GM23248 (cell line): ENCODE measurements at regions not wholly inside any gene's neighbourhood (a gene's known extent, or its start where the extent isn't known, plus 50 kb on each side); places are given as distances from the start of the nearest gene placed in this dataset.

ENCODE experiments used
- DNase-seq: peaks from one replicate; pipeline ENCODE4 v3.0.0-alpha.2; 2015
- H2AFZ ChIP-seq: fragments of 200-600 bp; sonication (generic); 2 replicates; pipeline ENCODE4 v1.6.1; 2016; ENCODE audit warnings: antibody characterized with exemption
- H3F3A ChIP-seq: fragments of 200-600 bp; sonication (generic); 2 replicates; pipeline ENCODE4 v1.6.1; 2016; ENCODE audit warnings: mild to moderate bottlenecking, antibody characterized with exemption, mixed run types; ENCODE audit not compliant: insufficient read depth
- H3K27ac ChIP-seq: fragments of 200-600 bp; sonication (generic); 2 replicates; pipeline ENCODE4 v1.5.1; 2016; ENCODE audit warnings: mild to moderate bottlenecking
- H3K27me3 ChIP-seq: fragments of 200-600 bp; sonication (generic); replicated peaks from 2 replicates; pipeline ENCODE4 v1.6.1; 2016; ENCODE audit warnings: mild to moderate bottlenecking; ENCODE audit not compliant: insufficient read depth
- H3K36me3 ChIP-seq: fragments of 200-600 bp; sonication (generic); 2 replicates; pipeline ENCODE4 v1.6.1; 2016; ENCODE audit warnings: low read depth, mild to moderate bottlenecking
- H3K4me1 ChIP-seq: fragments of 200-600 bp; sonication (generic); 2 replicates; pipeline ENCODE4 v1.6.1; 2016; ENCODE audit warnings: mild to moderate bottlenecking; ENCODE audit not compliant: insufficient read depth
- H3K4me2 ChIP-seq: fragments of 200-600 bp; sonication (generic); one replicate; pipeline ENCODE4 v1.6.1; 2016; ENCODE audit warnings: mild to moderate bottlenecking; ENCODE audit not compliant: unreplicated experiment
- H3K4me3 ChIP-seq: fragments of 200-600 bp; sonication (generic); 2 replicates; pipeline ENCODE4 v1.5.1; 2016; ENCODE audit warnings: mild to moderate bottlenecking
- H3K79me2 ChIP-seq: fragments of 200-600 bp; sonication (generic); 2 replicates; pipeline ENCODE4 v1.6.1; 2016; ENCODE audit warnings: mild to moderate bottlenecking; ENCODE audit not compliant: insufficient read depth
- H3K9ac ChIP-seq: fragments of 200-600 bp; sonication (generic); 2 replicates; pipeline ENCODE4 v1.6.1; 2016; ENCODE audit warnings: mild to moderate bottlenecking
- H3K9me2 ChIP-seq: fragments of 200-600 bp; sonication (generic); 2 replicates; pipeline ENCODE4 v1.6.1; 2016; ENCODE audit warnings: mixed run types, mild to moderate bottlenecking, moderate library complexity; ENCODE audit not compliant: insufficient read depth
- H3K9me3 ChIP-seq: fragments of 200-600 bp; sonication (generic); one replicate; pipeline ENCODE4 v1.6.1; 2017; ENCODE audit warnings: low read depth
- H4K20me1 ChIP-seq: fragments of 200-600 bp; sonication (generic); 2 replicates; pipeline ENCODE4 v1.6.0; 2016; ENCODE audit not compliant: insufficient read depth
- EZH2 ChIP-seq: fragments of 200-600 bp; sonication (generic); IDR thresholded peaks from 2 replicates; pipeline ENCODE4 v1.6.1; 2018; ENCODE audit warnings: antibody characterized with exemption, mild to moderate bottlenecking; ENCODE audit not compliant: insufficient read depth, poor library complexity, severe bottlenecking
- EZH2phosphoT487 ChIP-seq: fragments of 200-600 bp; sonication (generic); IDR thresholded peaks from 2 replicates; pipeline ENCODE4 v1.6.1; 2018; ENCODE audit warnings: antibody characterized with exemption, moderate library complexity, mild to moderate bottlenecking, low read depth; ENCODE audit not compliant: insufficient read depth
- WGBS, 2 experiments: methylation state at CpG; one replicate each; pipeline ENCODE4 v1.1.6; 2015 to 2017; ENCODE audit warnings: low lambda C conversion rate in 2 of 2, low coverage in 1 of 2; ENCODE audit errors: missing lambda C conversion rate in 2 of 2; 5-methylcytosine and 5-hydroxymethylcytosine counted together
- in situ Hi-C: fragments of 300-500 bp; cut with MboI; formaldehyde crosslinking; loops from 2 replicates; pipeline ENCODE4 v1.15.0; 2020

GRCh38 chr9:75592586-75592985, 297.9 kb upstream of the PCSK5 start:
- in situ Hi-C loops: no loop called here
- no peaks in the 10 kb centered on the region for H3K9me2 ChIP-seq
- H3K27me3 ChIP-seq: no peaks in the 10 kb centered on the region
- H3K27ac ChIP-seq: no peak overlapping the region
- no peaks in the 10 kb centered on the region for H3K4me1 ChIP-seq
- H3K4me3 ChIP-seq: no peak overlapping the region
- H3K9ac ChIP-seq: no peak overlapping the region
- whole genome bisulfite sequencing, 2 experiments: 24 to 25% methylated on average over 1 of the region's 1 CpG
- no peak overlapping the region for H3K4me2 ChIP-seq
- H3K79me2 ChIP-seq: no peaks in the 10 kb centered on the region
- no peaks in the 10 kb centered on the region for H3K9me3 ChIP-seq
- TF ChIP-seq EZH2phosphoT487 (no peak), EZH2 (no peak)
- no peaks in the 10 kb centered on the region for H4K20me1 ChIP-seq
- DNase-seq: no peak
- H3F3A ChIP-seq: no peaks in the 10 kb centered on the region
- H2AFZ ChIP-seq: no peak overlapping the region
- no peaks in the 10 kb centered on the region for H3K36me3 ChIP-seq

GRCh38 chr9:75593920-75594319, 296.6 kb upstream of the PCSK5 start:
- no peaks in the 10 kb centered on the region for H3K79me2 ChIP-seq
- H3K27ac ChIP-seq: no peak overlapping the region
- no peaks in the 10 kb centered on the region for H3F3A ChIP-seq
- DNase-seq: no peak
- H3K4me1 ChIP-seq: no peaks in the 10 kb centered on the region
- H3K9ac ChIP-seq: no peak overlapping the region
- no peak for TF ChIP-seq EZH2
- TF ChIP-seq EZH2phosphoT487: no peak
- no peak overlapping the region for H3K4me3 ChIP-seq
- H3K9me3 ChIP-seq: no peaks in the 10 kb centered on the region
- H2AFZ ChIP-seq: no peak overlapping the region
- no peaks in the 10 kb centered on the region for H3K36me3 ChIP-seq
- in situ Hi-C loops: no loop called here
- H3K9me2 ChIP-seq: no peaks in the 10 kb centered on the region
- H3K4me2 ChIP-seq: no peak overlapping the region
- H4K20me1 ChIP-seq: no peaks in the 10 kb centered on the region
- no peaks in the 10 kb centered on the region for H3K27me3 ChIP-seq

DNA sequence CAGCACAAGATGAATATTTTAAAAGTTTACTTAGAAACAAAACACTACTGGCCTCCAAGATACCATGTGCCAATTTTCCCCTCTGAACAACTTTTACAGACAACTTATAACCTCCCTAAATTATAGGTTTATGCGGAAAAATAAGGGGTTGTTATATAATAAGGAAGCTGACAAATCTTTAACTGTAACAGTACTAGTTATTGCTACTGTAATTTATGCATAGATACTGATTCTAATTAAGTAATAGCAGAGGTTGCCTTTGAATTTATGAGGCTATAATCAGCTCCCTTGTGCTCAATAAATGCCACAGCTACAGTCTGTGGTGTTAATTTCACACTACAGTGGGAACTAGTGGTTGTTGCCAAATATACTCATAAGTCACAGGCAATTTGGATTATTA, 291.3 kb upstream of the PCSK5 start:
- Histone ChIP-seq H3K27me3 (no peaks in the 10 kb centered on the region), H3K4me1 (no peaks in the 10 kb centered on the region), H3K4me2 (no peak overlapping the region), H3K9ac (no peak overlapping the region), H2AFZ (no peak overlapping the region), H3F3A (no peaks in the 10 kb centered on the region), H3K79me2 (no peaks in the 10 kb centered on the region), H3K9me3 (no peaks in the 10 kb centered on the region), H4K20me1 (no peaks in the 10 kb centered on the region), H3K9me2 (no peaks in the 10 kb centered on the region), H3K4me3 (no peak overlapping the region), H3K27ac (no peak overlapping the region), H3K36me3 (no peaks in the 10 kb centered on the region)
- WGBS, 2 experiments: 4 to 7% methylated on average over 1 of the region's 1 CpG
- in situ Hi-C loops: no loop called here
- DNase-seq: no peak
- TF ChIP-seq EZH2 (no peak), EZH2phosphoT487 (no peak)

DNA sequence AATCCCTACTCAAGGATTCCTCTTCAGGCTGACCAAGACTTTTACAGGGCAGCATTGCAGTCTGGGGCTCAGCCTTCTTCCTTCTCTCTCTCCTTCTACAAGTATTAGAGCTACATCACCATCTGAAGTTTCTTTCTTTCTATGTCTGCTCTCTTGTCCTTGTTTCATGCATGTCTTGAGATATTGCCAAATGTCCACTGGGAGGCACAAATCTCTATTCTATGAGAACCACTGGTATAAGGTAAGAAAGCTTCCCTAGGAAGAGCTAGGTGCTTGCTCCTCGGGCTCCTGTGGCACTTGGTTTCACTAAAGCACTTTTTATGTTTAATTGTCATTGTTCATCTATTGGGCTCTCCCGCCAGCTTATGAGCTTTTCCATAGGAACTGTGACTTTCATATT, 289.2 kb upstream of the PCSK5 start:
- Histone ChIP-seq H4K20me1 (no peaks in the 10 kb centered on the region), H3K9ac (no peak overlapping the region), H3K27ac (no peak overlapping the region), H3K9me2 (no peaks in the 10 kb centered on the region), H3K27me3 (no peaks in the 10 kb centered on the region), H3K4me3 (no peak overlapping the region), H2AFZ (no peak overlapping the region), H3K4me1 (no peaks in the 10 kb centered on the region), H3K36me3 (no peaks in the 10 kb centered on the region), H3F3A (no peaks in the 10 kb centered on the region), H3K79me2 (no peaks in the 10 kb centered on the region), H3K4me2 (no peak overlapping the region), H3K9me3 (no peaks in the 10 kb centered on the region)
- TF ChIP-seq EZH2phosphoT487: no peak
- no peak for TF ChIP-seq EZH2
- no peak for DNase-seq
- 55 to 60% methylated on average over 2 of the region's 2 CpGs for WGBS, 2 experiments
- in situ Hi-C loops: no loop called here

DNA sequence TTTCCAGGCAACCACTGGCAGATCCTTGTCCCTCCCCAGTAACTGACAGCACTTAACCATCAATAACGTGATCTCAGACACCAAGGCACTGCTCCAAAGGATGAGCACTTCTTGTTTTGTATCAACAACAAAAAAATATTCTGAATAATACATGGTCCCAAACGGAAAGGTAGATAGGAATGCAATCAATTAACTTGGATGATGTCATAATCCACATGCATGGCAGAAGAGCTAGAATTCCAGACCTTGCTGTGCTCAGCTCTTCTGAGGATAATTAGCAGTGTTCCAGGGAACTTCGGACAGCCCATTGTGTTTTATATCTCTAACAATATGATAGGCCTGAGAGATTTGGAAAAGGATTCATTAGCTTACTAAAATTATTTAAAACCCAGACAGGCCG, 288.4 kb upstream of the PCSK5 start:
- H4K20me1 ChIP-seq: no peaks in the 10 kb centered on the region
- in situ Hi-C loops: no loop called here
- H3K36me3 ChIP-seq: no peaks in the 10 kb centered on the region
- H3K9ac ChIP-seq: no peak overlapping the region
- DNase-seq: no peak
- no peaks in the 10 kb centered on the region for H3K4me1 ChIP-seq
- H3K27ac ChIP-seq: no peak overlapping the region
- no peaks in the 10 kb centered on the region for H3K9me3 ChIP-seq
- H2AFZ ChIP-seq: no peak overlapping the region
- no peak overlapping the region for H3K4me2 ChIP-seq
- no peak overlapping the region for H3K4me3 ChIP-seq
- TF ChIP-seq EZH2 (no peak), EZH2phosphoT487 (no peak)
- H3K79me2 ChIP-seq: no peaks in the 10 kb centered on the region
- H3F3A ChIP-seq: no peaks in the 10 kb centered on the region
- WGBS, 2 experiments: 2% methylated on average over 4 of the region's 4 CpGs
- H3K27me3 ChIP-seq: no peaks in the 10 kb centered on the region
- H3K9me2 ChIP-seq: no peaks in the 10 kb centered on the region
